Right lobe of liver (tissue), 4 donors: ENCODE measurements at regions not wholly inside any gene's neighbourhood (a gene's known extent, or its start where the extent isn't known, plus 50 kb on each side); places are given as distances from the start of the nearest gene placed in this dataset.

Experiments used
- CTCF ChIP-seq, 4 donors: fragments of 200-600 bp in 3 of 4; fragments of 450-650 bp in 1 of 4; IDR thresholded peaks; one replicate each; pipeline versions ENCODE4 v1.5.1 to v1.8.0; 2016 to 2022; ENCODE audit warnings: antibody characterized with exemption in 4 of 4, mild to moderate bottlenecking in 2 of 4
- POLR2A ChIP-seq: fragments of 450-650 bp; IDR thresholded peaks from one replicate; pipeline ENCODE4 v1.6.1; 2017; ENCODE audit warnings: antibody characterized with exemption, mild to moderate bottlenecking
- donor health status: DM: no; HTN: no; CAD: no.
- donor health status: DM: no; HTN: no; CAD: no.
- donor health status: DM: no; HTN: yes; CAD: no.

GRCh38 chrX:84710611-84711010 is 208.4 kb upstream of the HDX start:
- TF ChIP-seq CTCF (IDR thresholded peaks at IDR 0.05) (no peak), POLR2A (no peak)
